ENCODE measurements at regions not wholly inside any gene's neighbourhood (a gene's known extent, or its start where the extent isn't known, plus 50 kb on each side); places are given as distances from the start of the nearest gene placed in this dataset.

- no peaks in the 10 kb centered on the region for H3K27me3 Mint-ChIP-seq (ENCODE audit: insufficient read depth)
Measured at GRCh38 chr2:56729212-56729611, 545.4 kb downstream of the CCDC85A start.

GRCh38 chr2:56732946-56733345 is 549.2 kb downstream of the CCDC85A start:
- Mint-ChIP-seq H3K9me3 (peaks cover 12% of the 10 kb centered on the region), H3K4me1 (ENCODE audit: low read depth) (peaks cover 85% of the 10 kb centered on the region), H3K27me3 (ENCODE audit: insufficient read depth) (no peaks in the 10 kb centered on the region), H3K27ac (no peak overlapping the region), H3K36me3 (ENCODE audit: low read depth) (peaks cover 31% of the 10 kb centered on the region), H3K4me3 (peak overlapping the region; percentile 3; the same call in 1 of the 2 replicates)
- DNase-seq, result no peak
- no peak for TF ChIP-seq CTCF (IDR thresholded peaks at IDR 0.05)

More at GRCh38 chr2:56729212-56729611, 545.4 kb downstream of the CCDC85A start:
- Mint-ChIP-seq H3K36me3 (ENCODE audit: low read depth) (peaks cover 44% of the 10 kb centered on the region), H3K9me3 (peaks cover 38% of the 10 kb centered on the region), H3K27ac (peak overlapping the region; percentile 69), H3K4me1 (ENCODE audit: low read depth) (peaks cover 53% of the 10 kb centered on the region), H3K4me3 (peak overlapping the region; percentile 6; the same call in 1 of the 2 replicates)
- TF ChIP-seq CTCF (IDR thresholded peaks at IDR 0.05), result no peak
- DNase-seq, result peak; percentile 25

- H3K4me3 Mint-ChIP-seq, result peak overlapping the region; percentile 66
- H3K27ac Mint-ChIP-seq, result peak overlapping the region; percentile 62
- H3K36me3 Mint-ChIP-seq (ENCODE audit: low read depth), result peaks cover 38% of the 10 kb centered on the region
- H3K9me3 Mint-ChIP-seq, result peaks cover 12% of the 10 kb centered on the region
- no peak for TF ChIP-seq CTCF (IDR thresholded peaks at IDR 0.05)
- peaks cover 92% of the 10 kb centered on the region for H3K4me1 Mint-ChIP-seq (ENCODE audit: low read depth)
- no peaks in the 10 kb centered on the region; the same call in 1 of the 2 replicates for H3K27me3 Mint-ChIP-seq (ENCODE audit: insufficient read depth)
- peak; percentile 38 for DNase-seq
Measured at GRCh38 chr2:56739413-56739812, 555.6 kb downstream of the CCDC85A start.

- Mint-ChIP-seq H3K27ac (peak overlapping the region; percentile 91), H3K36me3 (ENCODE audit: low read depth) (peaks cover 20% of the 10 kb centered on the region), H3K27me3 (ENCODE audit: insufficient read depth) (no peaks in the 10 kb centered on the region; the same call in 1 of the 2 replicates), H3K4me3 (peak overlapping the region; percentile 83), H3K9me3 (no peaks in the 10 kb centered on the region), H3K4me1 (ENCODE audit: low read depth) (peaks cover 87% of the 10 kb centered on the region)
- peak; percentile 94 for DNase-seq
- no peak for TF ChIP-seq CTCF (IDR thresholded peaks at IDR 0.05)
Measured at GRCh38 chr2:56741601-56742102, 557.9 kb downstream of the CCDC85A start.

GRCh38 chr2:56743807-56744206 is 560.0 kb downstream of the CCDC85A start:
- DNase-seq, result no peak
- no peak for TF ChIP-seq CTCF (IDR thresholded peaks at IDR 0.05)
- Mint-ChIP-seq H3K4me3 (no peak overlapping the region), H3K27me3 (ENCODE audit: insufficient read depth) (no peaks in the 10 kb centered on the region; the same call in 1 of the 2 replicates), H3K36me3 (ENCODE audit: low read depth) (peaks cover 14% of the 10 kb centered on the region), H3K4me1 (ENCODE audit: low read depth) (peaks cover 87% of the 10 kb centered on the region), H3K9me3 (no peaks in the 10 kb centered on the region), H3K27ac (peak overlapping the region; percentile 48; the same call in 1 of the 2 replicates)

Data from HFFc6 (cell line).